NB4 (cell line): ENCODE measurements at regions not wholly inside any gene's neighbourhood (a gene's known extent, or its start where the extent isn't known, plus 50 kb on each side); places are given as distances from the start of the nearest gene placed in this dataset.

Experiments
- DNase-seq: peaks from one replicate; pipeline ENCODE4 v3.0.0; 2010; ENCODE audit warnings: low read depth
- H3K4me3 ChIP-seq: one replicate; pipeline ENCODE4 v1.5.1; 2011; ENCODE audit warnings: mild to moderate bottlenecking, low read depth, low read length, moderate library complexity
- CTCF ChIP-seq: IDR thresholded peaks from one replicate; pipeline ENCODE4 v1.5.1; 2012; ENCODE audit warnings: low read depth, low read length
- MYC ChIP-seq: IDR thresholded peaks from 2 replicates; pipeline ENCODE4 v1.6.1; 2011; ENCODE audit warnings: low read depth, low read length
- POLR2A ChIP-seq: IDR thresholded peaks from 2 replicates; pipeline ENCODE4 v1.6.1; 2011; ENCODE audit warnings: mild to moderate bottlenecking; ENCODE audit not compliant: insufficient read length; ENCODE audit errors: extremely low read depth
- TF ChIP-seq, protein P1 (sequence below): IDR thresholded peaks from 2 replicates; pipeline ENCODE4 v1.6.1; 2011; ENCODE audit warnings: low read depth, low read length

- TF ChIP-seq CTCF, result no peak
- TF ChIP-seq, protein P1, sequence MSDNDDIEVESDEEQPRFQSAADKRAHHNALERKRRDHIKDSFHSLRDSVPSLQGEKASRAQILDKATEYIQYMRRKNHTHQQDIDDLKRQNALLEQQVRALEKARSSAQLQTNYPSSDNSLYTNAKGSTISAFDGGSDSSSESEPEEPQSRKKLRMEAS, result no peak
- no peak for TF ChIP-seq POLR2A
- TF ChIP-seq MYC, result no peak
- no peak for DNase-seq
- no peak overlapping the region for H3K4me3 ChIP-seq
Observed at GRCh38 chr12:105813201-105813600, 325.6 kb downstream of the NUAK1 start.

DNA sequence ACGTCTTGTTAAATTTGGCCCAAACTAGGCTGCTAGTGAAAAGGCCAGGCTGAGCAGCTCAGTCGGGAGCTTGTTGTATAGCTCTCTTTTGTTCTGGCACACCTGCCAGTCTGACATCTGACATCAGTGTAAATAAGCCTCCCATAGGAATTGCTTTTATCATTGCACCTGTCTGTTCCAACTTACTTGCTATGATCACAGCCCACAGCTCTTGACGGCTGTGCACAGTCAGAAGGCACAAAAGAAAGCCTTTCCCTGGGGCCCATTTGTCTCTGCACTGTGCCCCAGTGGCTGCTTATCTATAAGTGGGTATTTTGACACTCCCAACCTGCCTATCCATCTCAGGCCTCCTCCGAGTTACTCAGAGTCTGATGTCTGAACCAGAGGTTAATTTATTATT, 324.5 kb downstream of the NUAK1 start:
- TF ChIP-seq, protein P1, result no peak
- TF ChIP-seq POLR2A (no peak), CTCF (no peak), MYC (no peak)
- DNase-seq, result no peak
- H3K4me3 ChIP-seq, result no peak overlapping the region

- no peak for DNase-seq
- H3K4me3 ChIP-seq, result no peak overlapping the region
Observed at GRCh38 chr12:105819549-105819948, 319.2 kb downstream of the NUAK1 start.

GRCh38 chr12:105820429-105821125, 318.2 kb downstream of the NUAK1 start:
- DNase-seq, result peak; percentile 41
- no peak overlapping the region for H3K4me3 ChIP-seq

More at GRCh38 chr12:105819549-105819948, 319.2 kb downstream of the NUAK1 start:
- TF ChIP-seq POLR2A (no peak), MYC (no peak), CTCF (no peak)
- TF ChIP-seq, protein P1, result no peak

DNA sequence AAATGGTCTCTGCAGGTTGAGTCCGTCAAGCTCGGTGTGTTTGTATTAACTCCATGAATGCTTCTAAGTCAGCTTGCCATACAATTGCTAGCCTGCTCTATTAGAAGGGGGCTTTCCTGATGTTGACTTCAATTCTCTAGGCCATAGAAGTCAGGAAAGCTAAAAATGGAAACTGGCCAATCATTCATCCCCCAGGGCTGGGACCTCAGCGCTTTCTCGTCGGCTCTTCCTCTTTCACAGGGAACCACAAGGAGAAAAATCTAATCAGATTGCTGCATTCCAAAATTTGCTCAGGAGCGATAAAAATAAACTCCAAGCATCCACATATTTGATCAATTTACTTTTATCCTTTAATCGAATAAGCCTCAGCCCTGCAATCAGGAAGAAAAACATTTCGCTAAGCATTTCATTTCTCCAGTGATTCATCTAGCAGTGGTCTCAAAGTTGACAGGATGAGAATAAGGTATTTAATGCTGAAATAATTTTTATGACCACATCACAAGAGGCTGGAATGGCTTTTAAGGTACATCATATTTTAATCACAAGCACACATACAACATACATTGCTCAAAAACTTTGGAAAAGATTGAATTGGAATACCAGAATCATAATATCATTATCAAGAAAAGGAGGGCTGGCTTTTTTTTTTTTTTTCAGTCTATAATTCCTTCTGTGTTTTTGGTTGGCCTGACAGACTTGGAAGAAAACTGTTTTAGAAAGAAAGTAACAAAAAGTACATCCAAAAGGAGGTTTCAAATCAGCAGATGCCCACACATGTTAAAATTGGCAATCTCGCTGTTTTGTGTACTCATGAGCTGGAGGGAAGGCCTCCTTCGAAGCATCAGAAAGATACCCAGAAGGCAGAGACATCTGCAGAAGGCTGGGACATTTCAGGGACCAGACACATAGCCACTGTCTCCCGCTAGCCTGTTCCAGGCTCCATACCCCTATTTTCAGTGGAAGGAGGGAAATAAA, 316.3 kb downstream of the NUAK1 start:
- H3K4me3 ChIP-seq, result no peak overlapping the region
- DNase-seq, result no peak
- TF ChIP-seq MYC, result no peak
- no peak for TF ChIP-seq POLR2A
- TF ChIP-seq, protein P1, result no peak
- TF ChIP-seq CTCF, result no peak

More at GRCh38 chr12:105820429-105821125, 318.2 kb downstream of the NUAK1 start:
- TF ChIP-seq POLR2A (no peak), MYC (no peak), CTCF (no peak)
- TF ChIP-seq, protein P1, result no peak
